K562 (cell line): ENCODE measurements at regions not wholly inside any gene's neighbourhood (a gene's known extent, or its start where the extent isn't known, plus 50 kb on each side); places are given as distances from the start of the nearest gene placed in this dataset.

Source experiments
- CHCHD3 ChIP-seq: fragments of 250-450 bp; sonication (Bioruptor Pico); IDR thresholded peaks from 2 replicates; pipeline ENCODE4 v2.1.2; 2022; ENCODE audit warnings: mild to moderate bottlenecking
- E2F3 ChIP-seq: fragments of 250-450 bp; sonication (Bioruptor Pico); IDR thresholded peaks from 2 replicates; pipeline ENCODE4 v1.4.0; 2020; ENCODE audit warnings: mild to moderate bottlenecking
- PHF8 ChIP-seq: fragments of 200-600 bp; sonication (generic); IDR thresholded peaks from 2 replicates; pipeline ENCODE4 v1.6.1; 2012; ENCODE audit warnings: mixed run types, mild to moderate bottlenecking, inconsistent platforms, low read length, moderate library complexity, borderline replicate concordance
- SMARCC2 ChIP-seq: fragments of 450-650 bp; IDR thresholded peaks from 2 replicates; pipeline ENCODE4 v1.6.1; 2017; ENCODE audit warnings: antibody characterized with exemption, moderate library complexity, mild to moderate bottlenecking, low read depth
- TAF1 ChIP-seq: IDR thresholded peaks from 2 replicates; pipeline ENCODE4 v1.6.1; 2011; ENCODE audit warnings: mild to moderate bottlenecking, low read length, moderate library complexity; ENCODE audit not compliant: insufficient read depth, control insufficient read depth, severe bottlenecking; ENCODE audit errors: extremely low read depth
- ZBED1 ChIP-seq: IDR thresholded peaks from 2 replicates; pipeline ENCODE4 v1.6.1; 2014

GRCh38 chr7:69504733-69505420 lies 93.4 kb upstream of the AUTS2 start:
- TF ChIP-seq E2F3 (no peak), CHCHD3 (CRISPR knock-in tag) (no peak), SMARCC2 (no peak), TAF1 (no peak), PHF8 (no peak), ZBED1 (no peak)
